ENCODE measurements at regions not wholly inside any gene's neighbourhood (a gene's known extent, or its start where the extent isn't known, plus 50 kb on each side); places are given as distances from the start of the nearest gene placed in this dataset.
"Not testable (repeated sequence)": the region's sequence is repeated elsewhere in the genome, so short reads cannot be mapped to it uniquely, and the experiment has no call there.

DNA sequence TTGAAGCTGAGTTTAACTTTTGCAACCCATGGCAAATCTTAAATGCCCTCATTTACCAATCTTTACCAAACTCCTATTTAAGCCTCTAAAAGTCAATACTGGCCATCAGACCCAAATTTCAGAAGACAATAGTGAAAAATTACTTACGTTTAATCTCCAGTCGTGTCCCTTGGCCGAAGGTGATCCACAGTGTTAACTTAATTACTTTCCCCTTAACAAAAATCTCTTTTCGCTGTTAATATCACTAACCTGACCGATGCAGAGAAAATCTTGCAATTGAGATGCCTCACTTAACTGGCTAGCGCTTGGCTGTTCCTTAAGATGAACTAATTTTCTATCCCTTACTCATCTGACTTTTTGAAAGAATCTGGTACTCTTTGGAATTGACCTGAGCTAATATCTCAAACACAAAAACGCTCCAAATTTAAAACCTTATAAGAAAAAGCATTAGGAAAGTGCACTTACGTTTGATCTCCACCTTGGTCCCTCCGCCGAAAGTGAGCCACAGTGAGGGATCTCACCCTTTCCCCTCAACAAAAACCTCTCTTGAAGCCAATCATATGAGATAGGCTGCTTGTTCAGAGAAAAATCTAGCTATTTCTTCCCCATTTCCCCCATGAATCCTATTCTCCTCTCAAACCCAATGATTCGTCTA lies 169.1 kb downstream of the RPIA start:
- no peak for DNase-seq

GRCh38 chr2:88865801-88866371 lies 174.4 kb downstream of the RPIA start:
- peak in 2 of 4 experiments; percentile 9 to 23 for DNase-seq

- peak in 3 of 4 experiments; percentile 27 to 44 (median 28) for DNase-seq
Measured at GRCh38 chr2:88866756-88867155, 175.3 kb downstream of the RPIA start.

GRCh38 chr2:88868861-88869260 lies 177.4 kb downstream of the RPIA start:
- DNase-seq: no peak

- no peak for DNase-seq
Measured at GRCh38 chr2:88870267-88870839, 178.9 kb downstream of the RPIA start.

DNA sequence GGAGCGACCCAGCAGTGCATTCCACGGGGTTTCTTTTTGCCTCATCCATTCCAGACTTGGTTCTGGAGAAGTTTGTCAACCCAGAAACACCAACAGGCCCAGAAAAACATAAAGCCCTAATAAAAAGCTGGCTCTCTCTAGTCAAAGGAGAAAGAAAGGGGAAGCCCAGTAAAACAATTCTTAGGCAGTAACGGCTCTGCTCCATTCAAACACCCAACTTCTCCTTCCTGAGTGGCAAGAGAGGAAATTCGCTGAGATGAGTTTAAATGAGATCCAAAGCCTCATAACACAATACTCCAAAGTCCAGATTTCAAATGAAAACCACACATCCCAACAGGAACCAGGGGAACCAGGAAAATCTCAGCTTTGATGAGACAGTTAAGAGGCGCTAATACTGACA lies 179.9 kb downstream of the RPIA start:
- DNase-seq: peak; percentile 36 to 69 (median 57)

DNA sequence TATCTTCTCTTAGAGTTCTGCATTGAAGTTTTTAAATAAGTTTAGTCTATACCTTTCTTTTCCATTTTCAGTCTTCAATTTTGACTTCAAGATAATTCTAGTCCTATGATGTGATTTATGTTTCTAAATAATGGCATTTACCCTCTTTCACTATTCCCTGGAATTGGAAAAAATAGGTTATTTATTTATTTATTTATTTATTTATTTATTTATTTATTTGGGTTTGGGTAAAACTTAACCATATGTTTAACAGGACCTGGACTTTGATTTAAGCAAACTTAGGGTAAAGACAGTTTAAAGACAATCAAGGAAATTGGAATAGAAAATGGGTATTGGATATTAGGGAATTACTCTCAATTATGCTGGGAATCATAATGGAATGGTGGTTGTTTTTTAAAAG lies 182.1 kb downstream of the RPIA start:
- no peak for DNase-seq

GRCh38 chr2:88874063-88874657 lies 182.7 kb downstream of the RPIA start:
- DNase-seq: peak; percentile 61 to 81 (median 73)

DNA sequence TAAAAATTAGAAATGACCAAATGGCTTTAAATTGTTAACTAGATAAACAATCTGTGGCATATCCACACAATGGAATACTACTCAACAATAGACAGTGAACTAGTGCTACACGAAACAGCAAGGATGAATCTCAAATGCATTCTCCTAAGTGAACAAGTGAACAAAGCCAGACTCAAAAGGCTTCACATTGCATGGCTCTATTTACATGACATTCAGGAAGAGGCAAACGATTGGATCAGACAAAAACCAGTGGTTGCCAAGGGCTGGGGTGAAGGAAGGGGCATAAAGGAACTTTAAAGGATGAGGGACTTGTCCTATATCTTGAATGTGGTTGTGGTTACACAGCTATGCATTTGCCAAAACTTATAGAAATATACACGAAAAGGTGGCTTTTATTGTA lies 184.3 kb downstream of the RPIA start:
- no peak for DNase-seq

- peak; percentile 69 to 79 (median 71) for DNase-seq
Measured at GRCh38 chr2:88880441-88880953, 189.0 kb downstream of the RPIA start.

DNA sequence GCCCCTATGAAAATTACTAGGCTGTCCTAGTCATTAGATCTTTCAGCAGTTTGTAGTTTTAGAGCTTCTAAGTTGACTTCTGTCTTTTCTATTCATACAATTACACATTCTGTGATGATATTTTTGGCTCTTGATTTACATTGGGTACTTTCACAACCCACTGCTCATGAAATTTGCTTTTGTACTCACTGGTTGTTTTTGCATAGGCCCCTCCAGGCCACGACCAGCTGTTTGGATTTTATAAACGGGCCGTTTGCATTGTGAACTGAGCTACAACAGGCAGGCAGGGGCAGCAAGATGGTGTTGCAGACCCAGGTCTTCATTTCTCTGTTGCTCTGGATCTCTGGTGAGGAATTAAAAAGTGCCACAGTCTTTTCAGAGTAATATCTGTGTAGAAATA lies 193.8 kb downstream of the RPIA start:
- DNase-seq: no peak

- peak in 3 of 4 experiments; percentile 26 to 33 (median 29) for DNase-seq
Measured at GRCh38 chr2:88885679-88886416, 194.4 kb downstream of the RPIA start.

DNA sequence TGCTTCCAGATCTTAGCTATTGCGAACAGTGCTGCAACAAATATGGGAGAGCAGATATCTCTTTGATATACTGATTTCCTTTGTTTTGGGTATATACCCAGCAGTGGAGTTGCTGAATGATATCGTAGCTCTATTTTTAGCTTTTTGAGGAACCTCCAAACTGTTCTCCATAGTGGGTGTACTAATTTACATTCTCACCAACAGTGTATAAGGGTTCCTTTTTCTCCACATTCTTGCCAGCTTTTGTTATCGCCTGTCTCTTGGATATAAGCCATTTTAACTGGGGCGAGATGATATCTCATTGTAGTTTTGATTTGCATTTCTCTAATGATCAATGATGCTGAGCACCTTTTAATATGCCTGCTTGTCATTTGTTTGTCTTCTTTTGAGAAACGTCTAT lies 196.0 kb downstream of the RPIA start:
- peak; percentile 24 to 76 (median 56) for DNase-seq

DNA sequence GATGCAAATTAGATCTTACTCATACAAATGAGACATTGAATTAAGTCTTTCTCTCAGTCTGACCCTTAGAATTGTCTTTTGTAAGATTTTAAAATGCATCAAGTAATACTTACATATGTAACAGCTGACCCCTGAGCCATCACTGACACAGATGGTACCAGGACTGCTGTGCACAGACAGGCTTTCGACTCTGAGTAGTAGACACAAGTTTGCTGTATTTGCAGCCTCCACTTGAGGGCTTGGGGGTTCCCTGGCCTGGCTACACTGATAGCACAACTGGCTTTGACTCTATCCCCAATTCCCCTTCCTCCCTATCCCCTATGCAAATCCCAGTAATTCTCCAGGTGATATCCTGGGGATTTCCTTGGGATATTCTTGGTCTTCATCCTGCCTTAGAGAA lies 200.7 kb downstream of the RPIA start:
- DNase-seq: no peak

GRCh38 chr2:88892788-88893187 lies 201.3 kb downstream of the RPIA start:
- no peak for DNase-seq

DNA sequence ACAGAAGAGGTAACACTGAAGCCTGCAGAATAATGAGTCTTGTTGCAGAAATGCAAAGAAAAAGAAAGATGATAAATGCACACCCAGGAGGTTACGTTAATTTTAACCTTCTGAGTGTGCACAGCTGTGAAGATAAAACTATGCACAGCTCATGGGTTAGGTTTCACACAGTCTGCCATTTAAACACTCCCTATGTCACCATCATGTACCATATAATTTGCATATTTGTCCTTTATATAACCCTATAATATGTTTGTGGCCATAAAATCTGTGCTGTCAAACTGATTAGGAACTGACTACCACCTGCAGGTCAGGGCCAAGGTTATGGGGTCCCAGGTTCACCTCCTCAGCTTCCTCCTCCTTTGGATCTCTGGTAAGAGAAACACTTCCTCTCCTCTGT lies 205.5 kb downstream of the RPIA start:
- no peak for DNase-seq

DNA sequence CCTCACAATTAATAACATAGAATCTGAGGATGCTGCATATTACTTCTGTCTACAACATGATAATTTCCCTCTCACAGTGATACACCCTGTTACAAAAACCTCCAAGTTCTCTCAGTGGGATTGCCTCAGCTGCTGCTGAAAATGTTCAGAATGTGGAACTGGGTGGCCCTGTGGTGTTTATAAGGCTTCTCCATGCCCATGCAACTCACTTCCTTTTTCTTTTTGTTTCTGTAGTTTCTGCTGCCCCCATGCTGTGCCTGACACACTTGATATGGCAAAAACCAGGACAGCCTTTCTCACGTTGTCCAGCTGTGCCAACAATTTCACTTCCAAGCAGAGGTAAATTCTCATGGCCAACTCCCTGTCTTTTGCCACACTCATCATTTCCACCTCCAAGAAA lies 206.2 kb downstream of the RPIA start:
- peak; percentile 59 to 81 (median 72) for DNase-seq

GRCh38 chr2:88903749-88904353 lies 212.4 kb downstream of the RPIA start:
- peak; percentile 51 to 76 (median 66) for DNase-seq

DNA sequence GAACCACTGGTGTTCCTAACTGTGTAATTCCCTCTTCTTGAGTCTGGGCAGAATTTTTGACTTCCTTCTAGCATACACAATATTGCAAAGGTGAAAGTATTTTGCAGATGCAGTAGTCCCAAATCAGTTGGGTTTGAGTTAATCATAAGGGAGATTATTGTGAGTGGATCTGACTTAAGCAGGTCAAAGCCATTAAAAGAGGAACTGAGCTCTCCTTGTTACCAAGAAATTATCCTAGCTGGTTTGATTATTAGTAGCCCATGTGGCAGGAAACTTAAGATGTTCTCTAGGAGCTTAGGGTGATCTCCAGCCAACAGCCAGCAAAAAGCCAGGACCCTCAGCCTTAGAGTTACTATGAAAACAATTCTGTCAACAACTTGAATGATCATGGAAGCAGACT lies 221.8 kb downstream of the RPIA start:
- DNase-seq: no peak

DNA sequence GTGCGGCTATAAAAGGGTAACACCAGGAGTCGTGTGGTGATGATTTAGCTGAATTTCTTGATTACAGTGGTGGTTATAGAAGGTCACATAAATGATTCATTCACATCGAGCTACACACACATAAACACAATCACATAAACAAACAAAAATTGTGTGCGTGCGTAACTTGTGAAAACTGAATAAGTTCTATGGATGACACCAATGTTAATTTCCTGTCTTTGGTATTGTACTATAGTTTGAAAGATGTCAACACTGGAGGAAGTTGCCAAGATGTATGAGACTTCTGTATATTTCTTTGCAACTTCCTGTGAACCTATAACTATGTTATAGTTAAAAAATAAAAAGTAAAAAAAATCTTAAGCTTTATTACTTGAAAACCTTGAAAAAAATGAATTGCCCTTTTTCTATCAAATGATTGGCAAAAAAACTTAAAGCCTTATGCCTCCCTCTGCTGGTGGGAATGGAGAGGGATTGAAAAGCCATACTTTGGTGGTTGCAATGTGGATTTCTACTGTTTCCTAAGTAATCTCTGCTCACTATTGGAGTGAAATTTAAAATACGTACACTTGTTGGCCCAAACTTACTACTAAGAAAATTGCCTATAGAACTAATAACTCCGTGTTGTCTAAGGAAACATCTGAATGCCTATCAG lies 227.7 kb downstream of the RPIA start:
- peak; percentile 34 to 50 (median 38) for DNase-seq

DNA sequence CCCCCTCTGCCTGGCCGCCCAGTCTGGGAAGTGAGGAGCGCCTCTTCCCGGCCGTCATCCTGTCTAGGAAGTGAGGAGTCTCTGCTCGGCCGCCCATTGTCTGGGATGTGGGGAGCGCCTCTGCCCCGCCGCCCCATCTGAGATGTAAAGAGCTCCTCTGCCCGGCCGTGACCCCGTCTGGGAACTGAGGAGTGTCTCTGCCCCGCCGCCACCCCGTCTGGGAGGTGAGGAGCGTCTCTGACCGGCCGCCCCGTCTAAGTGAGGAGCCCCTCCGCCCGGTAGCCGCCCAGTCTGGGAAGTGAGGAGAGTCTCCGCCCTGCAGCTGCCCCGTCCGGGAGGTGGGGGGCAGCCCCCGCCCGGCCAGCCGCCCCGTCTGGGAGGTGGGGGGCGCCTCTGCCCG lies 228.9 kb downstream of the RPIA start:
- not testable (repeated sequence) for DNase-seq

GRCh38 chr2:88924533-88924932 lies 233.1 kb downstream of the RPIA start:
- no peak for DNase-seq

Measured in suppressor macrophage (primary cell).